ENCODE measurements at regions not wholly inside any gene's neighbourhood (a gene's known extent, or its start where the extent isn't known, plus 50 kb on each side); places are given as distances from the start of the nearest gene placed in this dataset.

DNA sequence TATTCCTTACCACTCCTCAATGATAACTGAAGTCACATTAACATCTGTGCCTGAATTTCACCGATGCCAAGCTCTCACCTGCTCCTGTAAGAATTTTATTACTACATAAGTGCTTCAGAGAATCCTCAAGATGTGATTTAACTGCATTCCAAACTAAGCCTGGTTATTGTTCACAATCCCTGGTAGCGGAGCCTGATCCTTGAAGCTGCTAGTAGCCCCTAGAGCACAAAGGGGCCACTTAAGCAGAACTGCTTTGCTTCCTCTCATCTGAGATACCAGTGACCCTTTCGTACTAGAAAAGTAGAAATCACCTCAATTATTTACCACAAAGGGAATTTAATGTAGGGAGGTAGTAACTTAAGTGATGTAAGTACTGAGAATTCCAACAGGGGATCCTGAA is 529.6 kb downstream of the CPS1 start:
- no peak for TF ChIP-seq CTCF (conservative IDR thresholded peaks at IDR 0.05; ENCODE audit: low read depth)
- POLR2A ChIA-PET (ENCODE audit: low non-redundant PET), result no interaction called here
- no peak for DNase-seq (ENCODE audit: low spot score)
- CTCF ChIA-PET, result no interaction called here
- H3K27ac ChIP-seq, result no peak overlapping the region

- no peak for TF ChIP-seq CTCF (conservative IDR thresholded peaks at IDR 0.05; ENCODE audit: low read depth)
- ChIA-PET POLR2A (ENCODE audit: low non-redundant PET) (no interaction called here), CTCF (no interaction called here)
- H3K27ac ChIP-seq, result no peak overlapping the region
- DNase-seq (ENCODE audit: low spot score), result no peak
Observed at GRCh38 chr2:211089127-211089526, 532.7 kb downstream of the CPS1 start.

- peak; percentile 55 for TF ChIP-seq CTCF (conservative IDR thresholded peaks at IDR 0.05; ENCODE audit: low read depth)
- ChIA-PET POLR2A (ENCODE audit: low non-redundant PET) (no interaction called here), CTCF (interaction anchor here (0.6 to 1.2 kb wide), 6 partner anchors 18 to 845 kb away, joined by 3 to 10 read pairs (median 3); no protein-coding TSS in a partner anchor)
- no peak overlapping the region for H3K27ac ChIP-seq
- DNase-seq (ENCODE audit: low spot score), result peak; percentile 19
Observed at GRCh38 chr2:211093743-211094303, 537.4 kb downstream of the CPS1 start.

GRCh38 chr2:211103989-211104388 is 547.6 kb downstream of the CPS1 start:
- ChIA-PET CTCF (no interaction called here), POLR2A (ENCODE audit: low non-redundant PET) (no interaction called here)
- H3K27ac ChIP-seq, result no peak overlapping the region
- no peak for DNase-seq (ENCODE audit: low spot score)
- TF ChIP-seq CTCF (conservative IDR thresholded peaks at IDR 0.05; ENCODE audit: low read depth), result no peak

DNA sequence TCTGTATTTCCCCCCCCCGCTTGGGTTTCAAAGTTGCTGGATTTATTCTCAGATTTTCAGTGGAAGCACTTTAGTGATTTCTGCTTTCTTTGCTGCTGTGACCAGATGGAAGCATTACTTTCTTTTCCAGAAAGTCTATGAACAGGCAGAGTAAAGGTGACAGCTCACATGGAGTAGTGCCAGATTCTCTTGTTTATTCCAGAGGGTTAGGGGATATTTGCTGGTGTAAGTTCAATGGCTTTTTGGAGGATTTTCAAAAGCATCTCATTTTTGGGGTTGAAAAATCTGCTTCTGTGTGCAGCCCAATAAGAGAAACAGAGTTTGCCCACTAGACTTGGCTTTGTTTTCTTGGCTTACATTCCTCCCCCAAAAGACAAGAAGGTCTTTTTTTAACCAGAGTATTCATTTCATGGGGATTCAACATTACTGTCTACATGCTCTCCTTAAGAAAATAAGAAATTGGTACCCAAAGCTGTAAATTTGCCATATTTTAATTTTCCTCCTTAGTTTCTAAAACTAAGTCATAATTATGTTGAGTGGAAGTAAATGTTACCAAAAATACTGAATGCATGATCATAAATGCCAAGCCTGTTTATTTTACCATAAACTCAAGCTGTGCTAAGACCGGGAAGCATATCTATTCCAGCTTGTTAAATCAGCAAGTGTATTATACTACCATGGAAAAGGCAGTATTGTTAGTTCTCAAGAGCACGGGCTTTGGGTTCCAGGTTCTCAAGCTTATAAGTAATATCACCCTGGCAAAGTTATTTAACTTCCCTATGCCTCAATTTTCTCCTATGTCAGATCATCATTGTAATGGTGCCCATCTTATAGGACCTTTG is 557.2 kb downstream of the CPS1 start:
- CTCF ChIA-PET, result no interaction called here
- no peak for DNase-seq (ENCODE audit: low spot score)
- no peak for TF ChIP-seq CTCF (conservative IDR thresholded peaks at IDR 0.05; ENCODE audit: low read depth)
- POLR2A ChIA-PET (ENCODE audit: low non-redundant PET), result no interaction called here
- H3K27ac ChIP-seq, result no peak overlapping the region

- ChIA-PET CTCF (no interaction called here), POLR2A (ENCODE audit: low non-redundant PET) (no interaction called here)
- no peak overlapping the region for H3K27ac ChIP-seq
- no peak for TF ChIP-seq CTCF (conservative IDR thresholded peaks at IDR 0.05; ENCODE audit: low read depth)
- no peak for DNase-seq (ENCODE audit: low spot score)
Observed at GRCh38 chr2:211114826-211115455, 558.5 kb downstream of the CPS1 start.

Measured in RWPE1 (cell line).